AG20443 (cell line): ENCODE measurements at regions not wholly inside any gene's neighbourhood (a gene's known extent, or its start where the extent isn't known, plus 50 kb on each side); places are given as distances from the start of the nearest gene placed in this dataset.

ENCODE experiments used
- DNase-seq: peaks from one replicate; pipeline ENCODE4 v3.0.0; 2012; ENCODE audit warnings: low spot score, mixed read lengths

DNA sequence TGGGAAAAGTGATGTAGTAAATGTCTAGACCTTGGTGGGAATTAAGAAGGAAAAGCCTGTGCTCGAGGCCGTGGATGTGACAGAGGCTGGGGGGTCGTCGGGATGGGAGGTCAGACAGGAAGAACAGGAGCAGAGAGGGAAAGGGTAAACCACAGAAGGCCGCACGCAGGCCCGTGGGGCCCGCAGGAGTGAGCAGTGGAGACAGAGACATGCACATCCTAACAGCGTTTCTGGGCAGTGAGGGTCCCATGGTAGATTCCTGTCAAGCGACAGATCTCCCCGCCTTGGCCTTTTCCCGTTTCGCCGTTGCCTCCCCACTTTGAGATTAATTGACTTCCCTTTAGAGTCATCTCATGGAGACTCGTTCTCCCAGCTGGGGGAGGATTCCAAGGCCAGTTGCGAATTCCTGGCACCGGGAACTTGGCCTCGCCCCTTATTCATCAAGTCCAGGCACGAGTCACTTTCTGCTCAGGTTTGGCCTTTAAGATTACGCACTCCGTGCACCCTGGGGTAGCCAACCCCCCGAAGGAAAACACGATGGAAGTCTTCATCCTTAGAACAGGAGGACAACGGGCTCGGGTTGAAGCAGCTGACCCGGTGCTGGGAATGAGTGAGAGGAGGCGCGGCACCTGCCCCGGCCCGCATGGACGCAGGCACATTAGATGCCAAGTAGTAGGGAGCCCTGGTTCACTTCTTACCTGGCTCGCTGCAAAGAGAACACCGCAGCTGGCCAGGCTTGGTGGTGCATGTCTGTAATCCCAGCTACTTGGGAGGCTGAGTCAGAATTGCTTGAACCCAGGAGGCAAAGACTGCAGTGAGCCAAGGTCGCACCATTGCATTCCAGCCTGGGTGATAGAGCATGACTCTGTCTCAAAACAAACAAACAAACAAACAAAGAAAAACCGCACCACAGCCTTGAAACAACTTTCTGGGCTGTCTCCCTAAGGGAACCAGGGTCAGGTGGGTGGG is 315.2 kb upstream of the SHH start:
- DNase-seq: no peak

DNA sequence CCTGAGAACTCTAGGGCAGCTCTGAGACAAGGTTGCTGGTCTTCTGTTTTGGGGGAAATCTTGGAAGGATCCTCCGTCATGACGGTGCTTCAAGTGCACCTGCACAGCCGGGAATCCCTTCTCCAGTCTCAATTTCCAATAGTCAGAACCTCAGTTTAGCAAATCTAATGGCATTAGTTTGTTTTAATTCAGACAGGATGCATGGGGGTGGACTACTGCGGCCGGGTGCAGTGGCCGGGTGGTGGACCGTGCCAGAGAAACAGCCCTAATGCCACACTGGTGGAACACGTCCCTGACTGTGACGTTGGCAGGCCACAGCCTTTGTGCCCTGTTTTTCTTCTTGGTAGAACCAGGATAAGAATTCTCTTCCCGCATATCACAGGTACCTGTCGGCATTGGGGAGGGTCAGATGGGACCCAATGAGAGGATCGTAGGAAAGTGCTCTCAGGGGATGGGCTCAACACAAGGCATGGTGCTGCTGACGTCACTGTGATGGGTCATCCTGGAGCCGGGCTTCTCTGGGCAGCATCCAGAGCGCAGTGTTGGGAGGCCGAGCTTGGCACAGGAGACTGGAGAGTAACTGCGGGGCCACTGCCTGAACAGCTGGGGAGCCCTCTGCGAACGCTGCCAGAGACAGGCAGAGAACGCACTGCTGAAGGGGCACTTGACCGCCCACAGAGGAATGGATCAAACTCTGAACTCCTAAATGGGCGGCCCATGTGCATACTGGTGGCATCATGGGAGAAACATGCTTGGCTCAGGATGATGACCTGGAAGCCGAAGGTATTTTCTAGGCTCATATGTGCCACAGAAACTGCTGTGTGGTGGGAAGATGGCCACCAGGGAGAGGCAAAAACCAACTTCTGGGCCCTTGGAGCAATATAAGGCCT is 313.8 kb upstream of the SHH start:
- DNase-seq: no peak

DNA sequence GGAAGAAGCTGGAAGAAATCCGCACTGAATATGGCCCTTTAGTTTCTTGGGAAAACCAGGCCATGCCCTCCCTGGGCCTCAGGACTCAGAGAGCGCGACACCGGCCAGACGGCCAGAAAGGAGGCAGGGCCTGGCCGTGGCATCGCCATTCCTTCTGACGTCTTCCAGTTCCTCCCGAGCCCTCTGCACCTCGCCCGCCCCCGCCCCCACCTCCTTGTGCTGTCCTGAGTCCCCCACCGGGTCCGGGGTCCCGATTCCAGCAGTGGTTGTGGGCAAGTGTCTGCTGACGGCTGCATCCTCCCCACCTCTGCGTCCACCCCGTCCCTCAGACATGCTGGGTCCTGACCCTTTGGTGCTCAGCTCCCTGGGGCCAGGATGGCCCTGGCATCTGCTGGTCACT is 312.1 kb upstream of the SHH start:
- DNase-seq: no peak

DNA sequence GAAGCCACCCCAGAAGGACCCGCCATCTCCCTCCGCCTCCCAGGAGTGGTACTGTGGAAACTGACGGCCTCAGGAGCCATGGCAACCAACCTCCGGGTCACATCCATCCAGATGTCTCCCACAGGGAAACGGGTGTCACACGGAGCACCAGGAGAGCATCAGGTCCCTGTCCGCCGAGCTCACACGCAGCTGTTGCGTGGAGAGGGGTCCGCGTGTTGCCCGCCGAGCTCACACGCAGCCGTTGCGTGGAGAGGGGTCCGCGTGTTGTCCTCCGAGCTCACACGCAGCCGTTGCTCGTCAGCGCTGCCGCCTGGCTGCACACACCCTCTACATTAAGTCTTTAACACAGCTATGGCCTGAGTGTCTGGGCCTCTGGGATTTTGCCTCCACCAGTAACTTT is 311.1 kb upstream of the SHH start:
- DNase-seq: no peak

DNA sequence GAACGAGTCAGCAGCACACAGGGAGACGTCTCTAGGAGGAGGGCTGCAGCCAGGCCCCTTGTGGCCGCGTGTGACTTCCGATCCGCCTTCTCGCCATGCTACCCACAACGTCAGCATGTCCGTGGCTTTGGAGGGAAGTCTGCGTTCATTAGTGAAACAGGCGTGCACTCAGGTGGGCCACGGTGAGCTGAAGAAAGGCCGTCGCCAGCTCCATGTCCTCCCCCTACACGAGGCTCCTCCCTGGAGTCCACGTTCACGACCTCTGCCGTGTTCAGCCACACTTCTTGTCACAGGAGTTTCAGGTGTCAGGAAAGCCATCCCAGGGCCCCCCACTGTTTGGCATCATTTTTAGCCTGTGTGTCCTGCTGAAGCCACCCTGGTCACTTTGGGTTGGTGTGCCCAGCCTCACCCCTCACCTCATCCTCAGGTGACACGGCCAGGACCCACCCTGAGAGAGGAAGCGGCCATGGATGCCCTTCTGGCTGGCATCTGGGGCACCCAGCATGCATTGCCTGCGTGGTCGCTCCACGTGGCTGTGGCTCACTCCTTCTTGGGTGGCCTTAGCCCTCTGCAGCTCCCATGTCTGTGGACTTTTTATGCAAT is 310.6 kb upstream of the SHH start:
- no peak for DNase-seq

DNA sequence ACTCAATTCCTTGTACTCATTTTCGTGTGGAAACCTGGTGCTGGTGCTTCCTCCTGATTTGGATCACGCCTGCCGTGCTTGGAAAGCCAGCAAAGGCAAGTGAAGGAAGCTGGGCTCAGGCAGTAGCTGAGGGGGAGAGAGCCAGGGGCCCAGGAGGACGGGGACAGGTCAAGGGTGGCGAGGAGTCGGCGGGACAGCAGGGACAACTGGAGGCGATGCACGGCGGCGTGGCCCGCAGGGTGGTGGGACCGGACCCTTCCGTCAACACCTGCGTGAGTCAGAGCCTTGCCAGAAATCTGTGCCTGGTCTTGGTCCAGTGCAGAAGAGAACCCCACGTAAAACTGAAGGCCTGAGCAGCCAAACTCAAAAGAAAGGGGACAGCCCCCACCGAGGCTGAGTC is 309.7 kb upstream of the SHH start:
- DNase-seq: no peak

DNA sequence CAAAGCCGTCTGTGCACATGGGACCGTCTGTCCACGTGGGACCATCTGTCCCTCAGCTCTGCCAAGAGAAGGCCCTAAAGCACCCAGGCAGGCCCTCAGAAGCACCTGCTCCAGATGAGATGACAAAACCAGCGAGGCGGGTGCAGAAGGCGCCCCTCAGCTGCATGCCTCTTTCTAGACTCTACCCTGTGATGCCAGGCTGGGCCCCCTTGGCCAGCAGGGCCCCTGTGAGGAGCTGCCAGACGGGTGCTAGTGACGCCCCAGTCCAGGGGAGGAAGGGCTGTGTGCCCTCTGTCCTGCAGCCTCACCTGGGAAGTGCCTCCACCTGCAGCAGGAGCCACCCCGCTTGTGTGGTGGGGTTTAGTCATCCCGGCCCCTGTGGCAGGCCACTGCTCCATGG is 309.2 kb upstream of the SHH start:
- no peak for DNase-seq

DNA sequence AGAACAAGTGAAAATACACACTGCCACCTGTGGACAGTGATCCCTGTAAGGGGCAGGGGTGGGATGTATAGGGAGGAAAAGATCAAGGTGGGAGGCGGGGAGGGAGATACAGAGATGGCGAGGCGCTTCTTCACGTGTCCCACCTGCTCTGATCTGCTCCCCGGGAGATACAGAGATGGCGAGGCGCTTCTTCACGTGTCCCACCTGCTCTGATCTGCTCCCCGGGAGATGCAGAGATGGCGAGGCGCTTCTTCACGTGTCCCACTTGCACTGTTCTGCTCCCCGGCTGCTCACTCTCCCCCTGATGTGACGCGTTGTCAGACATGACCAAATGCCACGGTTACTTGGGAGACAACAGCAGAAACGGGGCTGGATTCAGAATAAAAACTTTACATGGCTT is 308.3 kb upstream of the SHH start:
- no peak for DNase-seq

DNA sequence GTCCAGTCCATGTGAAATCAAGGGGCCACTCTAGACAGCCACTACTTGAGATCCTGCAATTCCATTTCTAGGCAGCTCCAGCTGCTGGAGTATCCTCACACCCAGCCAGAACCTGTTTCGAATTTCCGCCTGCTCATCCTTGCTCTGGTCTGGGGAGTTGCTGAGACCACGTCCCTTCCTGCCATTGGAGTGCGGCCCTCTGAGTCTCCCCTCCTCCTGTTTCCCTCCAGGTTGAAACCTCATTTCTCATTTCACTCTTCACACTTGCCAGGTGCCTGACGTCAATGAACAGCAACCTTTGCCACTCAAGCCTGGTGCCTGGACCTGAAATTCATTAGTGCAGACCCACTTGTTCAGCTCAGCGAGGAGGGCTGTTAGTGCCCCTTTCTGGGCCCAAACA is 307.5 kb upstream of the SHH start:
- no peak for DNase-seq

DNA sequence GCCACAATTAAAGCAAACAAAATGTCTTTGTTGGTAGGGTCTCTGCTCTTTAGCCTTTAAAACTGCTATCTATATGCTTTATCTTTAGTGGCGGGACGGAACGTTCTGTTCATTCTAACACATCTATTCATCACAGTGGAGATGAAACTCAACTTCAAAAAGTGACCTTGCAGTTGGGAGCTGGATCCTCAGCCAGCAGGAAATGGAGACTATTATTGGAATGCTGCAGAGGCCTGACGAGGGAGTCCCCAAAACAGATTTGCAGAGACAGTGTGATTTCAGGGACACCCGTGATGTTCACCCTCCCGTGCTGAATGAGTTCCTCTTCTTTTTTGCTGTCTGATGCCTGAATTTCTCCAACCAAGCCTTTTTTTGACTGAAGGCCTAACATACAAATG is 306.0 kb upstream of the SHH start:
- DNase-seq: no peak

DNA sequence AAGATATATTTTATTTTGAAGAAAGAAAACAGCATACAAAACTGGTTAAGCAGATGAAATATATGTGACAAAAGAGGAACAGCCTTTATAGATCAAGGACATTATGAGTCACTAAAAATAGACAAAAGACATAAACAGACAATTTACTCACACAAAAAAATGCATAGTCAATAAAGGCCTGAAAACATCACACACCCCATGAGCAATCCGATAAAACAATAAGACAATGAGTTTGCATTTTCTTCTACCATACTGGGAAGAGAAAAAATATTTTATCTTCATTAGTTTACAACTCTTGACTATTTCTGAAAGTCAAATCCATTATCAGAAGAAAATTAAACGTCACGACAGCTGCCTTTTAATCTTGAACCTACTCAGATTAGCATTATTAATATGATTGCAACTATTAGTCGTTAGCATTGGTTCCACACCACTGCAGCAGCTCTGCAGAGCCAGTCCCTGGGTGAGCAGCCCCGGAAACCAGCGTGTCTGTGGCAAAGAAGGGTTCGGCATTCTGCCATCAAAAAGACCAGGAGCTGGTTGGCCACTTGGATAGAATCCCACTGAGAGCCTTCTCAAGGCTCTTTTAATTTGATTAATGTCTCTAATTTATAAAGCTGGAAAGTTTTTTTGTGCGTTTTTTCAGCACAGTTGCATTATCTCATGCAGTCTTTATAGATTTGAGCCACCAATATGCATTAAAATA is 305.4 kb upstream of the SHH start:
- no peak for DNase-seq

DNA sequence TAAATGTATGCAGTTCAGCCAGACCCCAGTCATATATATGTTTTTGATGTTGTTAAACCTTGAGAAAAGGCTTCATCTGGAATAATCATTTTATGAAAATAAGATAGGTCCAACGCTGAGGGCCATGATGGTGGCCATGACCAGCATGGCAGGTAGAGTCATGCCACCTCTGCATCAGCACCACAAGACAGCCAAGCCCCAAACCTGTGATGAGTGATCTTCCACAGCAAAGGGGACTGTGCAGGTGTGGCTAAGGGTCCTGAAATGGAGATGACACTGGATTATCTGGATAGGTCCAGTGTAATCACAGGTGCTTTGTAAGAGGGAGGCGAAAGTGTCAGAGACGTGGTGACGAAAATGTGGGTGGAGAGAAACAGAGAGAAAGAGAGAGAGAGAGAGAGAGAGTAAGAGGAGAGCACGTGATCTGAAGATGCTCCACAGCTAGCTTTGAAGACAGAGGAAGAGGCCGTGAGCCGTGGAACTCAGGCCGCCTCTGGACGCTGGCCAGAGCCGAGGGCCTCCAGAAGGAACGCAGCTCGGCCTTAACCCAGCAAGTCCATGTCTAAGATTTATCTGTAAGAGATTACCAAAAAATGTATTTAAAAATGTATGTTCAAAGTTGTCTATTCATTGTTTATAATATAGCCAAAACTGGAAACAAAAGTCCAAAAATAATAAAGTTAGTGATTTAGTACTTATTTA is 304.4 kb upstream of the SHH start:
- DNase-seq: no peak

DNA sequence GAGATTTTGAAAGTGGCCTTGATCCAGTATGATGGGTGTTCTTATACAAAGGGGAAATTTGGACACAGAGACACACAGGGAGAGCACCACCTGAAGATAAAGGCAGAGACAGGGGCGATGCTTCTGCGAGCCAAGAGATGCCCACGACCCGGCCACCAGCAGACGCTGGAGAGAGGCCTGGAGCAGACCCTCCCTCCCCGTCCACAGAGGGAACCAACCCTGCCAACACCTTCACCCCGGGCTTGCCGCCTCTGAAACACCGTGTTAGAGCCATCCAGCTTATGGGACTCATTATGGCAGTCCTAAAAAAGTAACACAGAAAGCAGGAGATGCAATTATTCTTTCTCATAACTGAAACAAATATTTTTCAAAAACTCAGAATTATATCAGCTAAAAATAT is 303.3 kb upstream of the SHH start:
- no peak for DNase-seq

DNA sequence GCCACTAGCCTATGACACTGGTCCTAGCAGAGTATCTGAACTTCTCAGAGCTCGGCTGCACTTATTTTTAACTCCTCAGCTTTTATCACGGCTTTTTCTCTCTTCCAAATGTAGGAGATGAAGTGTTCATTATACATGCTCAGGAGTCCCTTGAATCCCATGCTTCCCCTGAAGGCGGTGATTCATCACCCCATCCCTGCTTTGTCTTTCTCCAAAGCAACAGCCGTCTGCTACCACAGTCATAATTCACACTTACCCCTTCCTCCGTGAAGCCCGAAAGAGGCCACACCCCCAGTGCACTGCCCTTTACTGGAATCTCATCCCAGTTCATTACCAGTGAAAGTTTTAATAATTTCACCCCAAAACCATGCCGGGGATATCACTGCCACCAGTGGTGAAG is 301.5 kb upstream of the SHH start:
- no peak for DNase-seq

DNA sequence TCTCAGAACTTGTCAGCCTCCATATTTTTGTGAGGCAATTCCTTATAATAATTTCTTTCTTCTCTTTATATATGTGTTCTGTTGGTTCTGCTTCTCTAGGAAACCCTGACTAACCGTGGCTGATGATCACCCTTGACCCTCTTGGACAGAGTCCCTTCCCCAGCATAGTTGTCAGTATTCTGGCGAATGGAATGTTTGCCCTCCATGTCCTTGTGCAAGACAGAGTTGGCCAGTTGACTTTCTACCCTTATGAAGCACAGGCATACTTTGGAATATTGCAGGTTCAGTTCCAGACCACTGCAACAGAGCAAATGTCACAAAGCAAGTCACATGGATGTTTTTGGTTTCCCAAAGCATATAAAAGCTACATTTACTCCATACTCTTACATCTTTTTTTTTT is 297.7 kb upstream of the SHH start:
- no peak for DNase-seq

DNA sequence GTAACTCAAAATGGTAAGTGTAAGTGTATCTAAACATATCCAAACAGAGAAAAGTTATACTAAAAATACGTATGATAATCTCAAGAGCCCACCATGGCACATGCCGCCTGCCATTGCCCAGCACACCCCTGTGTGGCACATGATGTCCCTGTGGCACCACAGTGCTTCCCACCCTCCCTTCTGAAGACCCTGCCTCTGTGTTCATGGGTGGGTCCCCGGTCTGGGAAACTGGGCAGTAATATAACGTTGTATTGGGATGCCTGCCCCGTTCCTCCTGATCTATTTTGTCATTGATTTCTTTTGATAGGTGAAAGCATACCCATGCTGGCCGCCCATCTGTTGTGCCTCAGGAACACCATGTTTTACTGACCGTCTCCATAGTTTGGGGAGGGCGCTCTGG is 296.8 kb upstream of the SHH start:
- no peak for DNase-seq

DNA sequence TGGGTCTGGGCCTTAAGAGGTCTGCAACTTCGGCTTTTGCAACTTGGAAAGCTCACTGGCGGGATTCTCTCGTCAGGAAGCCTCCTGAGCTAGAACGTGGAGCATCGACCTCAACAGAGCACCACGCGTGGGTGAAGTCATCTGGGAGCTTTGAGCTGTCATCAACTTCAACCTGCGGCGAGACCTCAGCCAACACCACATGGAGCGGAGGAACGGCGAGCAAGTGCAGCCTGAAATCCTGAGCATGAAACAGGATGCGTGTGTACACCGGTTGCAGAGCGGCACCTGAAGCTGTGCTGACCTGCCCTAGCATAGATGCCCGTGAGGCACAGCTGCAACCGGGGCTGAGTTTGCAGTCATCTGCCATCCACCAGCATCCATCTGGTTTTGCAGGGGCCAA is 295.7 kb upstream of the SHH start:
- DNase-seq: no peak

DNA sequence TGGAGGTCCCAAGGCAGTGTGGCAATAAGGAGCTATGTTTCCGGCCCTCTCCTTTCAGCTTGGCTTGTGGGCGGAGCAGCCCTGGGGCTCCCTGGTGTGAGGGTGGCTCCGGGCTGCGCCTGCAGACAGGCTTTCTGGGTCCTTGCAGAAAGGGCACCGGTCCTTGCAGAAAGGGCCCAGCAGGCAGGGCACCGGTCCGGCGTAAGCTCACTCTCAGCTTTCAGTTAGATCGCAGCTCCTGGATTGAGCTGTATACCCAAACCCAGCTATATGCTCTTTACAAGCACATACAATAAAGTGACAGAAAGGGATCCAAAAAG is 293.8 kb upstream of the SHH start:
- no peak for DNase-seq

DNA sequence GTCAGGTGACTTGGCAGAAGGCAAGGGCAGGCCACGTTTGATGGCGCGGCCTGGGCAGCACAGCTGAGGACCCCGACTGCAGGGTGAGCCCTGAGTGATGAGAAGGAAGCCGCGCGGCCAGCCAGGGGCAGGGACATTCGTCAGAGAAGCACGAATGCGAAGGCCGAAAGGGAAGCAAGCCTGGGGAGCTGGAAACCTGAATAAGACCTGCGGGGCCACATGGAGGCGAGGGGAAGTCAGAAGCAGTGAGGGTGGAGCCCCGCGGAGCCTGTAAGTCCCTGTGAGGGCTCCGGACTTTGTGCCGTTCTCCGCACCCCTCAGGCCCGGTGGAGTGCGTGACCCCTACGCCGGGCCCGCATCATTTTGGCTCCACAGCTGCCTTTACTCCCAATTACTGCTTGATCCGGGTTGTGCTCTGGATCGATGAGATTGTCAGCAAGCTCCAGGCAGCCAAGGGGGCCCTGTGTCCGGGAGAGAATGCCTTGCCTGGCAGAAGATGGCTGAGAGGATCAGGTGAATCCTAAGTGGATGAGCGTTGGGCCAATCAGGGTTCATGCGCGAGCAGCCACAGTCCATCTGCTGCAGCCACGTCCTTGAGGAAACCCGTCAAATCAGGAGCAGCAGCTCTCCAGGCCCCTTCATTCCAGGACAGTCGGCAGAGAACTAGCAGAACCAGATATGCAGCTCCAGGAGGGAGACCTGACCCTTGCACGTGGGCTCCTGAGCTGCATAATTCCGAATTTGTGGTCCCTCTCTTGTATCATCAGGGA is 293.3 kb upstream of the SHH start:
- DNase-seq: no peak

DNA sequence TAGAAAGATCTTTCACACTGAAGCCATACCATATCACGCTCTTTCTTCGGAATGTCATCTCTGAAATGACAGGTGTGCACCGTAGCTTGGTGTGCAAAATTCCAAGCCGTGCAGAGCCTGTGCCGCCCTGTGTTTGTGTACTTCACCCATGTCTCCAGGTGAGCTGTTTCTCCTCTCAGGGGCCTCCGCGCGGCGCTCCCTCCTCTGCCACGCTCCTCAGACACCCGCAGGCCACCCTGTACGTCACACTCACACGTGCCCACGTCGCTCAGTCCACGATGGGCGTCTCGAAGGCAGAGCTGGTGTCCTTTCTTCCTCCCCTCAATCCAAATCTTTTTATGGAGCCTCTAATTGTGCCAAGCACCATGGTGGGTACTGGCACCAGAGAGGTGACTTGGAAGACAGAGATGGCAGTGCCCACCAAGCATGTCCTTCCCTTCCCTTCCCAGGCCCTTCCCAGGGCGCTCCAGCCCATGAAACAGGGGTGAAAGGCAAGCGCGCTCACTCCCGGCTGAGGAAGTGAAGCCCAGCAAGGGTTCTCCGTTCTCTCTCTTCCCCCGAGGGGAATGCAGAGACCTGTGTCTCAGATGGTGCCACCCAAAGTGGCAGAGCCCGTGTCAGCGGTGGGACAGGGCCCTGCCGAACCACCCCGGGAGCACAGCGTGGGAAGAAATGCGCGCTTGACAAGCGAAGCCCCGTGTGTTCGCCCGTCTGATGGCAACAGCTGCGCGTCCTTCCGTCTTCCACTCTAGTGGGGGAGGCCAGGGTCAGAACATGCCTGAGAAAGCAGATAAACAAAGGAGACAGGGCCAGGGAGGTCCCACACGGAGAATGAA is 292.5 kb upstream of the SHH start:
- no peak for DNase-seq
